ENCODE measurements at regions not wholly inside any gene's neighbourhood (a gene's known extent, or its start where the extent isn't known, plus 50 kb on each side); places are given as distances from the start of the nearest gene placed in this dataset.

DNA sequence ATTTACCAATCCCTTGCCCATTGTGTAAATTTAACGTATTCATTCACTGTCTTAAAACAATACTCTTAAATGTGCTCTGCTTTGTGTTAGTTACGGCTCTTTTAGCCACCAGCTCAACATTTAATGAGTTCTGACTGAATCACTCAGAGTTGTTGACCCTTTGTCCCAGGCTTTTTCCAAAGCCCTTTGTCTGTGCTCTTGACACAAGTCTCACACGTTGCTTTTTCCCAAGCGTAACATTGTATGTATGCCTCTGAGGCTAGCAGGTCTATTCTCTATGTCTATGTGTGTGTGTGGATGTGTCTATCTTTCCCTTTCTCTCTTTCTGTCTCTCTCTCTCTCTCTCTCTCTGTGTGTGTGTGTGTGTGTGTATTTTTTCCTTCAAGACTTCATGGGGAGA is 435.4 kb upstream of the GOLIM4 start:
- no peak overlapping the region for H3K4me3 Mint-ChIP-seq
- no peaks in the 10 kb centered on the region for H3K36me3 Mint-ChIP-seq (ENCODE audit: low read depth)
- H3K4me1 Mint-ChIP-seq (ENCODE audit: low read depth): no peaks in the 10 kb centered on the region
- peaks cover 8% of the 10 kb centered on the region for H3K9me3 Mint-ChIP-seq
- H3K27me3 Mint-ChIP-seq: no peaks in the 10 kb centered on the region
- no peak overlapping the region for H3K27ac Mint-ChIP-seq

- no peaks in the 10 kb centered on the region for H3K27me3 Mint-ChIP-seq
- H3K9me3 Mint-ChIP-seq: peaks cover 3% of the 10 kb centered on the region
- H3K27ac Mint-ChIP-seq: no peak overlapping the region
- H3K4me3 Mint-ChIP-seq: no peak overlapping the region
- H3K4me1 Mint-ChIP-seq (ENCODE audit: low read depth): no peaks in the 10 kb centered on the region
- H3K36me3 Mint-ChIP-seq (ENCODE audit: low read depth): no peaks in the 10 kb centered on the region
These were observed 428.4 kb upstream of the GOLIM4 start for GRCh38 chr3:168524129-168524528.

DNA sequence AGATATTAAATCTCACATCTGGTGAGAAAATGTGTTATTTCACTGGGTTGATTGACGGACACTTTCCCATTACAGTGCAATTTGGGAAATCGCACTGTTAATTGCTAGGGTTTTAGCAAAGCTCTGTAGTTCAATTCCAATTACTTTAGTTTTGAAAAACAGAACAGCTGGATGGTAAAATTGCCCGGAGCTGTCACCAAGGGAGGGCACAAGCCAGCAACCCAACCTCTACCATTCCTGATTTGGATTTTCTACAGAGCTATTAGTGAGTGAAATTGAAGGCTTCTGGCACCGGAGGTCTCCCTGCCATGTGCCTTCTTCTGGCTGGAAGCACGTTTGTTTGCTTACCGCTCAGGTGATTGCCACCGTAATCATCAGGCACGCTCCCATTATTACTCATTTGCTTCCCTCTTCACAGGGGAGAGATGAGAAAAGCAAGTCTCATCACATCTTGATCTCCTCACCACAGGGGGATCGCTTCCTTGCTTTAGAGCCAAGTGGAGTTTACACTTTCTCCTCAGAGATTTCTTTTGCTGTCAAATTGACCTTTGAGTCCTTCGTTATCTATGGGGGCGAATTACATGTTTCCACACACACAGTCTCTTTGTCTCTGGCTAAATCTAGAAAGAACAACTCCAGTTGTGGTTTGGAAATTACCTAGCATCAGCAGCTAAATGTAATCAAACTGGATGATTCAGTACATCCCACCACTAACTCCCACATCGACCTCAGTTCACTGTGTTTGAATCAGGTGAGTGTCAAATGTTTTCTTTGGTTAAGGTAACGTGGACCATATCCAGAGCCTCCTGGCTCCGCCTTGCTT is 421.7 kb upstream of the GOLIM4 start:
- no peaks in the 10 kb centered on the region for H3K27me3 Mint-ChIP-seq
- H3K4me3 Mint-ChIP-seq: no peak overlapping the region
- peaks cover 3% of the 10 kb centered on the region for H3K9me3 Mint-ChIP-seq
- no peaks in the 10 kb centered on the region for H3K4me1 Mint-ChIP-seq (ENCODE audit: low read depth)
- no peaks in the 10 kb centered on the region for H3K36me3 Mint-ChIP-seq (ENCODE audit: low read depth)
- no peak overlapping the region for H3K27ac Mint-ChIP-seq

- no peak overlapping the region for H3K27ac Mint-ChIP-seq
- peaks cover under 1% of the 10 kb centered on the region for H3K9me3 Mint-ChIP-seq
- no peak overlapping the region for H3K4me3 Mint-ChIP-seq
- no peaks in the 10 kb centered on the region for H3K36me3 Mint-ChIP-seq (ENCODE audit: low read depth)
- no peaks in the 10 kb centered on the region for H3K27me3 Mint-ChIP-seq
- H3K4me1 Mint-ChIP-seq (ENCODE audit: low read depth): no peaks in the 10 kb centered on the region
These were observed 418.5 kb upstream of the GOLIM4 start for GRCh38 chr3:168514252-168514651.

- H3K4me1 Mint-ChIP-seq (ENCODE audit: low read depth): no peaks in the 10 kb centered on the region
- no peak overlapping the region for H3K27ac Mint-ChIP-seq
- no peaks in the 10 kb centered on the region for H3K9me3 Mint-ChIP-seq
- no peak overlapping the region for H3K4me3 Mint-ChIP-seq
- H3K27me3 Mint-ChIP-seq: no peaks in the 10 kb centered on the region
- no peaks in the 10 kb centered on the region for H3K36me3 Mint-ChIP-seq (ENCODE audit: low read depth)
These were observed 417.1 kb upstream of the GOLIM4 start for GRCh38 chr3:168512802-168513201.

GRCh38 chr3:168511428-168512014 is 415.8 kb upstream of the GOLIM4 start:
- H3K4me1 Mint-ChIP-seq (ENCODE audit: low read depth): no peaks in the 10 kb centered on the region
- H3K27ac Mint-ChIP-seq: no peak overlapping the region

GRCh38 chr3:168506589-168506988 is 410.9 kb upstream of the GOLIM4 start:
- Mint-ChIP-seq H3K4me1 (ENCODE audit: low read depth) (no peaks in the 10 kb centered on the region), H3K27ac (no peak overlapping the region), H3K27me3 (no peaks in the 10 kb centered on the region), H3K4me3 (no peak overlapping the region), H3K9me3 (no peaks in the 10 kb centered on the region), H3K36me3 (ENCODE audit: low read depth) (no peaks in the 10 kb centered on the region)

More at GRCh38 chr3:168511428-168512014, 415.8 kb upstream of the GOLIM4 start:
- Mint-ChIP-seq H3K27me3 (no peaks in the 10 kb centered on the region), H3K4me3 (no peak overlapping the region), H3K36me3 (ENCODE audit: low read depth) (no peaks in the 10 kb centered on the region), H3K9me3 (no peaks in the 10 kb centered on the region)

DNA sequence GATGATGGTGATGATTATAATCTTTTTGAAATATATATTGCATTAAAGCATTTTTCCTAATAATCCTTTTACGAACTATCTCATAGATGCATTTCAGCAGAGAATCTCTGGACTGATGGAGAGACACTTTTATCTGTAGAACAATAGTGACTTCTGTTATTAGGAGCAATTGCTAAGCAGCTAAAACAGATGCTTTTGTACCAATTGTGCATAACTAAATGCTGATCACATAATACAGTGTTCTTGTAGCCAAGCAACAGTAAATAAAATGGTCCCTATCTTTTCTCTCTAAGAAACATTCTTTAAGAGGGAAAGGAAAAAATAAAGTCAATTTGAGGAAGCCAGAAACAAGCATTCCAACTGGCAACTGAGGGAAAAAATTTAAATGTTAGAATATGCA is 405.8 kb upstream of the GOLIM4 start:
- Mint-ChIP-seq H3K4me3 (no peak overlapping the region), H3K27ac (no peak overlapping the region), H3K27me3 (no peaks in the 10 kb centered on the region), H3K9me3 (no peaks in the 10 kb centered on the region), H3K4me1 (ENCODE audit: low read depth) (no peaks in the 10 kb centered on the region), H3K36me3 (ENCODE audit: low read depth) (no peaks in the 10 kb centered on the region)

DNA sequence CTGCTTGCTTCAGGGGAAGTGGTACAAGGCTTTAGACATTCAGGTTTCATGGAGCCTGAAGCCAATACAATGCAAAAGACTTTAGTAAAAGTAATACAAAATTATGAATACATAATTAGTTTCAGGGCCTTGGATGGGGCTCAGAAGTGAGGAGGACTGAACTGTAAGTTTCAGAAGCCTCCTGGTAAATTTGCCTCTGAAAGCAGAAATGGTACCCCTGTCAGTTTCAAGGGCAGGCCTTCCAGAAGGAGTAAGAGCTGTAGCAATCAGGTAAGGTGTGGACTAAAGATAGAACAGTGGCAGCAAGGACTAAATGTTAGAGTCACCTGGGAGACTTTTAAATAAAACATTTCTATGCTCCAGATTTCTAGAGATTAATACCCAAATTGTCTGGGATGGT is 402.5 kb upstream of the GOLIM4 start:
- H3K27ac Mint-ChIP-seq: no peak overlapping the region
- no peak overlapping the region for H3K4me3 Mint-ChIP-seq
- no peaks in the 10 kb centered on the region for H3K9me3 Mint-ChIP-seq
- H3K27me3 Mint-ChIP-seq: no peaks in the 10 kb centered on the region
- no peaks in the 10 kb centered on the region for H3K4me1 Mint-ChIP-seq (ENCODE audit: low read depth)
- no peaks in the 10 kb centered on the region for H3K36me3 Mint-ChIP-seq (ENCODE audit: low read depth)

DNA sequence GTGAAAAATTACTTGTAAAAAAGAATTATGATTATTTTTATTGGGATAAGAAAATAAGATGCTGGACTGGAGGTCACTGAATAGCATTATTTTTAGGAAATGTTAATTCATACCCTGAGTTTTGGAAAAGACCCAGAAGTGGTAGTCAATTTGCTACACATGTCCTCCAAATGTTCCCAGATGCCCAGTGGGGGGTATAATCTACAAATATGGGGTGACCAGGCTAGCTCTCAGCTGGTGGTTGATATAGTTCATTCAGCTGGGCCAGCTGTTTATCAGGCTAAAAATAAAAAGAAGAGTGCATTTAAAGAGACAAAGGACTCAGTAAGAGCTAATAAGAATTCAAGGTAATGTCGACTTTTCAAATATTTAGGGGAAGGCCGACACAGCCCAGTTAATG is 402.0 kb upstream of the GOLIM4 start:
- no peaks in the 10 kb centered on the region for H3K36me3 Mint-ChIP-seq (ENCODE audit: low read depth)
- no peaks in the 10 kb centered on the region for H3K4me1 Mint-ChIP-seq (ENCODE audit: low read depth)
- H3K27ac Mint-ChIP-seq: no peak overlapping the region
- H3K4me3 Mint-ChIP-seq: no peak overlapping the region
- no peaks in the 10 kb centered on the region for H3K9me3 Mint-ChIP-seq
- no peaks in the 10 kb centered on the region for H3K27me3 Mint-ChIP-seq

DNA sequence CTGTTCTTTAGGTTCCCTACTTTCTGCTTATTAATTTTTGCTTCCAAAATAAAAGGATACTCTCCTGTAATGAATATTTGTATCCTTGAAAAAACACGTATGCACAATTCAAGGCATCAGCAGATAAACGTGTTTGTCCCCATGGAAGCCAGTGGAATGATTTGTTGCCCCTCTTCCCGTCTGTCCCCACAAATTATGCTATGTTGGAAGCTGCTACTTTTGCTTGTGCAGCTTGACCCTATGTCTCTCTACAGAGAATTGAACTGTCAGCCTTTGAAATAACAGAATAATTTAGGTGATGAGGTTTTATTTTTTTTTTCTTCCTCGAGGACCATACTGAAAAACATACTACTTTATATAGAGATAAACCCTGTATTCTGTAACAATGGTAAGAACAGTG is 401.5 kb upstream of the GOLIM4 start:
- no peaks in the 10 kb centered on the region for H3K9me3 Mint-ChIP-seq
- H3K4me3 Mint-ChIP-seq: no peak overlapping the region
- no peak overlapping the region for H3K27ac Mint-ChIP-seq
- no peaks in the 10 kb centered on the region for H3K27me3 Mint-ChIP-seq
- H3K36me3 Mint-ChIP-seq (ENCODE audit: low read depth): no peaks in the 10 kb centered on the region
- no peaks in the 10 kb centered on the region for H3K4me1 Mint-ChIP-seq (ENCODE audit: low read depth)

GRCh38 chr3:168495932-168496331 is 400.2 kb upstream of the GOLIM4 start:
- no peaks in the 10 kb centered on the region for H3K9me3 Mint-ChIP-seq
- H3K27ac Mint-ChIP-seq: no peak overlapping the region
- no peak overlapping the region for H3K4me3 Mint-ChIP-seq
- H3K4me1 Mint-ChIP-seq (ENCODE audit: low read depth): no peaks in the 10 kb centered on the region
- H3K36me3 Mint-ChIP-seq (ENCODE audit: low read depth): no peaks in the 10 kb centered on the region
- no peaks in the 10 kb centered on the region for H3K27me3 Mint-ChIP-seq

GRCh38 chr3:168495270-168495669 is 399.5 kb upstream of the GOLIM4 start:
- Mint-ChIP-seq H3K4me3 (no peak overlapping the region), H3K27me3 (no peaks in the 10 kb centered on the region)

GRCh38 chr3:168493412-168494205 is 397.9 kb upstream of the GOLIM4 start:
- H3K36me3 Mint-ChIP-seq (ENCODE audit: low read depth): no peaks in the 10 kb centered on the region
- no peaks in the 10 kb centered on the region for H3K4me1 Mint-ChIP-seq (ENCODE audit: low read depth)
- H3K9me3 Mint-ChIP-seq: no peaks in the 10 kb centered on the region
- no peaks in the 10 kb centered on the region for H3K27me3 Mint-ChIP-seq
- H3K4me3 Mint-ChIP-seq: no peak overlapping the region
- H3K27ac Mint-ChIP-seq: no peak overlapping the region

More at GRCh38 chr3:168495270-168495669, 399.5 kb upstream of the GOLIM4 start:
- no peaks in the 10 kb centered on the region for H3K4me1 Mint-ChIP-seq (ENCODE audit: low read depth)
- H3K36me3 Mint-ChIP-seq (ENCODE audit: low read depth): no peaks in the 10 kb centered on the region
- H3K27ac Mint-ChIP-seq: no peak overlapping the region
- no peaks in the 10 kb centered on the region for H3K9me3 Mint-ChIP-seq

- H3K27me3 Mint-ChIP-seq: no peaks in the 10 kb centered on the region
- no peak overlapping the region for H3K27ac Mint-ChIP-seq
- no peaks in the 10 kb centered on the region for H3K9me3 Mint-ChIP-seq
- no peak overlapping the region for H3K4me3 Mint-ChIP-seq
- no peaks in the 10 kb centered on the region for H3K36me3 Mint-ChIP-seq (ENCODE audit: low read depth)
- no peaks in the 10 kb centered on the region for H3K4me1 Mint-ChIP-seq (ENCODE audit: low read depth)
These were observed 395.3 kb upstream of the GOLIM4 start for GRCh38 chr3:168490981-168491380.
